Uterus (tissue), 3 donors: ENCODE measurements at regions not wholly inside any gene's neighbourhood (a gene's known extent, or its start where the extent isn't known, plus 50 kb on each side); places are given as distances from the start of the nearest gene placed in this dataset.
"Not testable (repeated sequence)": the region's sequence is repeated elsewhere in the genome, so short reads cannot be mapped to it uniquely, and the experiment has no call there.

Experiments used
- DNase-seq, 2 donors: peaks; one replicate each; pipeline ENCODE4 v3.0.0-alpha.2; 2019 to 2020
- H3K27ac ChIP-seq, 2 donors: fragments of 200-600 bp; sonication (generic); 1 replicate in 1 of 2; 2 replicates in 1 of 2; pipeline ENCODE4 v1.5.1; 2016 to 2018
- H3K27me3 ChIP-seq, 2 donors: fragments of 200-600 bp; sonication (generic); one replicate each; pipeline ENCODE4 v1.5.1; 2018 to 2019; ENCODE audit warnings: control low read depth in 1 of 2
- H3K36me3 ChIP-seq, 2 donors: fragments of 200-600 bp; sonication (generic); one replicate each; pipeline ENCODE4 v1.5.1; 2019; ENCODE audit warnings: control low read depth in 1 of 2
- H3K4me1 ChIP-seq, 2 donors: fragments of 200-600 bp; sonication (generic); one replicate each; pipeline ENCODE4 v1.5.1; 2018 to 2019; ENCODE audit warnings: control low read depth in 1 of 2
- H3K4me3 ChIP-seq, 2 donors: fragments of 200-600 bp; sonication (generic); 1 replicate in 1 of 2; 2 replicates in 1 of 2; pipeline ENCODE4 v1.5.1; 2018 to 2019; ENCODE audit warnings: mild to moderate bottlenecking in 1 of 2
- H3K9me3 ChIP-seq, 2 donors: fragments of 200-600 bp; sonication (generic); one replicate each; pipeline ENCODE4 v1.5.1; 2019; ENCODE audit warnings: control low read depth in 1 of 2
- CTCF ChIP-seq, 4 experiments: fragments of 200-600 bp in 2 of 4; fragments of 450-650 bp in 2 of 4; sonication (generic) in 2 of 4; IDR thresholded peaks; one replicate each; pipeline ENCODE4 v1.5.1; 2016 to 2019; ENCODE audit warnings: antibody characterized with exemption in 4 of 4, mild to moderate bottlenecking in 2 of 4, moderate library complexity in 1 of 4
- POLR2A ChIP-seq, 2 donors: fragments of 450-650 bp; IDR thresholded peaks; one replicate each; pipeline ENCODE4 v1.6.1; 2016; ENCODE audit warnings: antibody characterized with exemption in 2 of 2, mild to moderate bottlenecking in 1 of 2, moderate library complexity in 1 of 2
- intact Hi-C: fragments of 100-400 bp; cut with DNase I; formaldehyde crosslinking; loops from one replicate; pipeline ENCODE4 v1.15.1; 2023; ENCODE audit warnings: low total_unique reads
- donor health status: DM: yes; HTN: yes; CAD: no.

GRCh38 chr2:113351375-113352355, 72.9 kb upstream of the PAX8 start:
- no peak for DNase-seq
- no peak overlapping the region for H3K27ac ChIP-seq
- TF ChIP-seq POLR2A (IDR thresholded peaks at IDR 0.05): no peak
- no peak for TF ChIP-seq CTCF (IDR thresholded peaks at IDR 0.05)
- no peaks in the 10 kb centered on the region for H3K36me3 ChIP-seq
- H3K9me3 ChIP-seq: no peaks in the 10 kb centered on the region
- no peak overlapping the region for H3K4me3 ChIP-seq
- intact Hi-C loops: no loop called here
- no peaks in the 10 kb centered on the region for H3K27me3 ChIP-seq
- no peaks in the 10 kb centered on the region for H3K4me1 ChIP-seq

GRCh38 chr2:113343800-113344199, 65.1 kb upstream of the PAX8 start:
- H3K4me3 ChIP-seq, H3K9me3 ChIP-seq, DNase-seq, H3K36me3 ChIP-seq, H3K4me1 ChIP-seq, intact Hi-C loops, H3K27ac ChIP-seq, H3K27me3 ChIP-seq: not testable (repeated sequence)

GRCh38 chr2:113342650-113343049, 63.9 kb upstream of the PAX8 start:
- Histone ChIP-seq H3K36me3 (no peaks in the 10 kb centered on the region), H3K9me3 (no peaks in the 10 kb centered on the region), H3K4me1 (no peaks in the 10 kb centered on the region), H3K27ac (no peak overlapping the region), H3K4me3 (no peak overlapping the region), H3K27me3 (no peaks in the 10 kb centered on the region)
- intact Hi-C loops: no loop called here
- DNase-seq: no peak
- no peak for TF ChIP-seq POLR2A (IDR thresholded peaks at IDR 0.05)

- H3K36me3 ChIP-seq, H3K9me3 ChIP-seq, H3K4me3 ChIP-seq, intact Hi-C loops, DNase-seq, H3K27ac ChIP-seq, H3K27me3 ChIP-seq, H3K4me1 ChIP-seq: not testable (repeated sequence)
These were observed 63.1 kb upstream of the PAX8 start for GRCh38 chr2:113341870-113342253.

GRCh38 chr2:113341191-113341869, 62.6 kb upstream of the PAX8 start:
- TF ChIP-seq CTCF (IDR thresholded peaks at IDR 0.05): no peak
- no peak for TF ChIP-seq POLR2A (IDR thresholded peaks at IDR 0.05)
- H3K4me3 ChIP-seq: no peak overlapping the region
- no peaks in the 10 kb centered on the region for H3K36me3 ChIP-seq
- H3K27ac ChIP-seq: no peak overlapping the region
- no peak for DNase-seq
- no peaks in the 10 kb centered on the region for H3K27me3 ChIP-seq
- no peaks in the 10 kb centered on the region for H3K9me3 ChIP-seq
- H3K4me1 ChIP-seq: no peaks in the 10 kb centered on the region
- intact Hi-C loops: no loop called here

- H3K4me1 ChIP-seq: no peaks in the 10 kb centered on the region
These were observed 59.1 kb upstream of the PAX8 start for GRCh38 chr2:113337809-113338208.

GRCh38 chr2:113336040-113336439, 57.3 kb upstream of the PAX8 start:
- H3K4me1 ChIP-seq, H3K27me3 ChIP-seq, H3K4me3 ChIP-seq, H3K27ac ChIP-seq, H3K36me3 ChIP-seq, intact Hi-C loops, H3K9me3 ChIP-seq: not testable (repeated sequence)
- DNase-seq: peak; percentile 25 to 29

More at GRCh38 chr2:113337809-113338208, 59.1 kb upstream of the PAX8 start:
- Histone ChIP-seq H3K9me3 (no peaks in the 10 kb centered on the region), H3K36me3 (no peaks in the 10 kb centered on the region), H3K27ac (no peak overlapping the region), H3K4me3 (no peak overlapping the region), H3K27me3 (no peaks in the 10 kb centered on the region)
- DNase-seq: no peak
- intact Hi-C loops: no loop called here
- TF ChIP-seq POLR2A (IDR thresholded peaks at IDR 0.05) (no peak), CTCF (IDR thresholded peaks at IDR 0.05) (no peak)
